ENCODE measurements at regions not wholly inside any gene's neighbourhood (a gene's known extent, or its start where the extent isn't known, plus 50 kb on each side); places are given as distances from the start of the nearest gene placed in this dataset.

DNA sequence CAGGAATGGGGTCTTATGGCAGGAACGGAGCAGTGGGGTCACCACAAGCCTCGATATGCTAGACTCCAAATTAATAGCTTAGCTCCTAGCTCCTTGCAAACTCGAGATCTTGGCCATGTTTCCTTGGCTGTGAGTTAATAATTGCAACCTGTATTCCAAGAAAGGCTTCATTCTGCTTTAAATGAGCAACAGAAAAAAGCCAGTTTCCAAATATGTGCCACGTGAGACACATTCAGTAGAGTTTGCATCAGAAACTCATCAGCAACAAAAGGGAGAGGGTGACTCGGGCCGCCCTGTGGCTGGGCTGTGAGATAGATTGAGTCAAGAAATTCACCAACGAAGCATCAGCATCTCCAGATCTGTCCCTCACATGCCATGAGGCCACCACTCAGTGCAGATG, 112.0 kb downstream of the NPTX2 start:
- TF ChIP-seq, protein P1, sequence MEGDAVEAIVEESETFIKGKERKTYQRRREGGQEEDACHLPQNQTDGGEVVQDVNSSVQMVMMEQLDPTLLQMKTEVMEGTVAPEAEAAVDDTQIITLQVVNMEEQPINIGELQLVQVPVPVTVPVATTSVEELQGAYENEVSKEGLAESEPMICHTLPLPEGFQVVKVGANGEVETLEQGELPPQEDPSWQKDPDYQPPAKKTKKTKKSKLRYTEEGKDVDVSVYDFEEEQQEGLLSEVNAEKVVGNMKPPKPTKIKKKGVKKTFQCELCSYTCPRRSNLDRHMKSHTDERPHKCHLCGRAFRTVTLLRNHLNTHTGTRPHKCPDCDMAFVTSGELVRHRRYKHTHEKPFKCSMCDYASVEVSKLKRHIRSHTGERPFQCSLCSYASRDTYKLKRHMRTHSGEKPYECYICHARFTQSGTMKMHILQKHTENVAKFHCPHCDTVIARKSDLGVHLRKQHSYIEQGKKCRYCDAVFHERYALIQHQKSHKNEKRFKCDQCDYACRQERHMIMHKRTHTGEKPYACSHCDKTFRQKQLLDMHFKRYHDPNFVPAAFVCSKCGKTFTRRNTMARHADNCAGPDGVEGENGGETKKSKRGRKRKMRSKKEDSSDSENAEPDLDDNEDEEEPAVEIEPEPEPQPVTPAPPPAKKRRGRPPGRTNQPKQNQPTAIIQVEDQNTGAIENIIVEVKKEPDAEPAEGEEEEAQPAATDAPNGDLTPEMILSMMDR (IDR thresholded peaks at IDR 0.05) = no peak
- no peak for TF ChIP-seq POLR2A (IDR thresholded peaks at IDR 0.05)

Data from uterus (tissue), 2 donors.